H9 (cell line): ENCODE measurements at regions not wholly inside any gene's neighbourhood (a gene's known extent, or its start where the extent isn't known, plus 50 kb on each side); places are given as distances from the start of the nearest gene placed in this dataset.

Experiments used
- DNase-seq: peaks from one replicate; pipeline ENCODE4 v3.0.0-alpha.2; 2017
- H2AFZ ChIP-seq: one replicate; pipeline ENCODE4 v1.6.1; 2013; ENCODE audit warnings: mild to moderate bottlenecking, low read length, control low read depth, moderate library complexity
- H2AK5ac ChIP-seq: 2 replicates; pipeline ENCODE4 v1.6.1; 2013; ENCODE audit warnings: low read length, control low read depth, mixed read lengths; ENCODE audit not compliant: insufficient read length
- H2BK120ac ChIP-seq: one replicate; pipeline ENCODE4 v1.6.1; 2013; ENCODE audit warnings: low read depth, mild to moderate bottlenecking, low read length, control low read depth, inconsistent platforms; ENCODE audit not compliant: poor library complexity, severe bottlenecking
- H2BK12ac ChIP-seq: 2 replicates; pipeline ENCODE4 v1.6.1; 2013; ENCODE audit warnings: low read length, control low read depth, mixed read lengths, low read depth; ENCODE audit not compliant: insufficient read length
- H2BK15ac ChIP-seq: 2 replicates; pipeline ENCODE4 v1.6.1; 2013; ENCODE audit warnings: low read depth, low read length, control low read depth
- H2BK20ac ChIP-seq: one replicate; pipeline ENCODE4 v1.6.1; 2013; ENCODE audit warnings: low read depth, mild to moderate bottlenecking, low read length, control low read depth, inconsistent platforms; ENCODE audit not compliant: poor library complexity, severe bottlenecking
- H2BK5ac ChIP-seq: 2 replicates; pipeline ENCODE4 v1.6.1; 2013; ENCODE audit warnings: low read length, control low read depth, mixed read lengths; ENCODE audit not compliant: insufficient read length
- H3K14ac ChIP-seq: 2 replicates; pipeline ENCODE4 v1.6.1; 2013; ENCODE audit warnings: low read length, control low read depth; ENCODE audit not compliant: insufficient read depth
- H3K18ac ChIP-seq: 2 replicates; pipeline ENCODE4 v1.6.1; 2013; ENCODE audit warnings: low read depth, mild to moderate bottlenecking, mixed read lengths, low read length, control low read depth; ENCODE audit not compliant: insufficient read length
- H3K23ac ChIP-seq: 2 replicates; pipeline ENCODE4 v1.6.1; 2013; ENCODE audit warnings: low read length, control low read depth, mixed read lengths, low read depth; ENCODE audit not compliant: insufficient read length
- H3K23me2 ChIP-seq: 2 replicates; pipeline ENCODE4 v1.6.1; 2013; ENCODE audit warnings: low read depth, mild to moderate bottlenecking, mixed read lengths, low read length, control low read depth; ENCODE audit not compliant: insufficient read length, poor library complexity, severe bottlenecking
- H3K27ac ChIP-seq: 2 replicates; pipeline ENCODE4 v1.5.1; 2013; ENCODE audit warnings: low read length, control low read depth, mixed read lengths, low read depth; ENCODE audit not compliant: insufficient read length
- H3K27me3 ChIP-seq: 2 replicates; pipeline ENCODE4 v1.6.1; 2013; ENCODE audit warnings: low read length, control low read depth, inconsistent platforms; ENCODE audit not compliant: insufficient read depth
- H3K4ac ChIP-seq: 2 replicates; pipeline ENCODE4 v1.6.1; 2013; ENCODE audit warnings: low read depth, mild to moderate bottlenecking, control low read depth, inconsistent platforms, low read length, moderate library complexity
- H3K4me1 ChIP-seq: 2 replicates; pipeline ENCODE4 v1.6.1; 2013; ENCODE audit warnings: low read length, control low read depth, inconsistent platforms; ENCODE audit not compliant: insufficient read depth
- H3K4me2 ChIP-seq: 2 replicates; pipeline ENCODE4 v1.6.1; 2013; ENCODE audit warnings: low read length, control low read depth, mixed read lengths; ENCODE audit not compliant: insufficient read length, insufficient read depth
- H3K56ac ChIP-seq: 2 replicates; pipeline ENCODE4 v1.6.1; 2013; ENCODE audit warnings: low read depth, mild to moderate bottlenecking, mixed read lengths, low read length, control low read depth; ENCODE audit not compliant: insufficient read length
- H3K79me1 ChIP-seq: 2 replicates; pipeline ENCODE4 v1.6.1; 2013; ENCODE audit warnings: low read depth, mild to moderate bottlenecking, moderate library complexity, low read length, control low read depth, inconsistent platforms; ENCODE audit not compliant: insufficient read depth, poor library complexity, severe bottlenecking
- H3K79me2 ChIP-seq: 2 replicates; pipeline ENCODE4 v1.6.1; 2013; ENCODE audit warnings: low read length, control low read depth, inconsistent platforms; ENCODE audit not compliant: insufficient read depth
- H3K9ac ChIP-seq: 2 replicates; pipeline ENCODE4 v1.6.1; 2013; ENCODE audit warnings: low read length, control low read depth, mixed read lengths; ENCODE audit not compliant: insufficient read length; ENCODE audit errors: extremely low read depth
- H3K9me3 ChIP-seq: one replicate; pipeline ENCODE4 v1.6.1; 2013; ENCODE audit warnings: low read depth, low read length, inconsistent platforms; ENCODE audit not compliant: control insufficient read depth
- H3T11ph ChIP-seq: one replicate; pipeline ENCODE4 v1.6.1; 2013; ENCODE audit warnings: mild to moderate bottlenecking, low read length, control low read depth, inconsistent platforms
- H4K20me1 ChIP-seq: one replicate; pipeline ENCODE4 v1.6.1; 2013; ENCODE audit not compliant: control insufficient read depth, insufficient read length, insufficient read depth
- H4K5ac ChIP-seq: 2 replicates; pipeline ENCODE4 v1.6.1; 2013; ENCODE audit warnings: low read depth, mild to moderate bottlenecking, mixed read lengths, low read length, control low read depth; ENCODE audit not compliant: insufficient read length
- H4K8ac ChIP-seq: replicated peaks from 2 replicates; pipeline ENCODE4 v1.6.1; 2013; ENCODE audit warnings: low read length, control low read depth, mixed read lengths, low read depth; ENCODE audit not compliant: insufficient read length
- H4K91ac ChIP-seq: 2 replicates; pipeline ENCODE4 v1.6.1; 2013; ENCODE audit warnings: low read depth, mild to moderate bottlenecking, moderate library complexity, mixed read lengths, low read length, control low read depth; ENCODE audit not compliant: insufficient read length
- H3K27ac Mint-ChIP-seq, 3 experiments: 2 replicates in 2 of 3; 3 replicates in 1 of 3; pipeline ENCODE4 v1.8.0; 2020 to 2021; ENCODE audit warnings: mixed read lengths in 3 of 3, mild to moderate bottlenecking in 1 of 3, moderate library complexity in 1 of 3
- H3K27me3 Mint-ChIP-seq: 2 replicates; pipeline ENCODE4 v1.8.0; 2021; ENCODE audit warnings: low read depth, mild to moderate bottlenecking, moderate library complexity, mixed read lengths
- H3K36me3 Mint-ChIP-seq, 3 experiments: 2 replicates in 2 of 3; 3 replicates in 1 of 3; pipeline ENCODE4 v1.8.0; 2020 to 2021; ENCODE audit warnings: low read depth in 3 of 3, mixed read lengths in 3 of 3; ENCODE audit not compliant: insufficient read depth in 1 of 3
- H3K4me1 Mint-ChIP-seq, 2 experiments: 2 replicates each; pipeline ENCODE4 v1.8.0; 2020; ENCODE audit warnings: mixed read lengths in 2 of 2
- H3K4me3 Mint-ChIP-seq, 2 experiments: 2 replicates in 1 of 2; 3 replicates in 1 of 2; pipeline ENCODE4 v1.8.0; 2020 to 2021; ENCODE audit warnings: mild to moderate bottlenecking in 2 of 2, mixed read lengths in 2 of 2, moderate library complexity in 1 of 2
- H3K9me3 Mint-ChIP-seq, 2 experiments: 2 replicates in 1 of 2; 3 replicates in 1 of 2; pipeline ENCODE4 v1.8.0; 2020; ENCODE audit warnings: mild to moderate bottlenecking in 2 of 2, mixed read lengths in 2 of 2, moderate library complexity in 1 of 2
- WGBS: extraction: QIAGEN DNeasy Blood & Tissue Kit; methylation state at CpG from one replicate; pipeline ENCODE4 v1.1.7; 2013; ENCODE audit warnings: missing lambda C conversion rate, low lambda C conversion rate, mixed read lengths; ENCODE audit not compliant: insufficient read length; ENCODE audit errors: extremely low coverage; 5-methylcytosine and 5-hydroxymethylcytosine counted together
- TF ChIP-seq, protein P1 (sequence below): fragments of 200-600 bp; sonication (generic); conservative IDR thresholded peaks from 3 replicates; pipeline ENCODE4 v1.8.0; 2021; ENCODE audit warnings: antibody characterized with exemption, mild to moderate bottlenecking

DNA sequence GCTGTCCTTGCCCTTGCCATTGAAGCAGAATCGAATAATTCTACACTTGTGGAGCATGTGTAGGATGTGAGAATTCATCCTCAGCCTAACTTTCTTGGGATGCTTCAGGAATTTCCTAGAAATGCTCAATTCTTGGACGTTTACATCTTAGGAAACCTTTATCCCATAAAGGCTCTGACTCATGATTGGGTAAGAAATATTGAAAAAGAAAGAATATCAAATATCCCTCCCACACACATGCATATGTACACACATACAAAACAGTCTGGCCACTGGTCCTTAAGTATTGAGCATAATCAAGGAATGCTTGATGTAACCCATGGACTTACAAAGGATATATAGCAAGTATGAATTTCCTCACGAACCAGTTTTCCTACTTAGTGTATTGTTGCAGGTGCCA is 83.9 kb upstream of the IPO9 start:
- WGBS: no CpG with 5 or more reads among the region's 3 CpGs
- Histone ChIP-seq H3K79me2 (no peaks in the 10 kb centered on the region; the same call in 1 of the 2 replicates), H4K20me1 (no peaks in the 10 kb centered on the region), H3K27ac (no peak overlapping the region), H3K4me2 (no peak overlapping the region), H3K4ac (no peak overlapping the region), H2BK120ac (no peak overlapping the region), H3K9me3 (no peaks in the 10 kb centered on the region), H3K56ac (no peak overlapping the region), H4K91ac (no peak overlapping the region), H3K9ac (no peak overlapping the region), H2BK20ac (no peak overlapping the region), H3K18ac (no peak overlapping the region), H2AK5ac (no peak overlapping the region), H3K14ac (no peak overlapping the region), H3K4me1 (peaks cover 10% of the 10 kb centered on the region; the same call in 1 of the 2 replicates), H3K23ac (no peak overlapping the region), H2BK5ac (no peak overlapping the region), H2BK15ac (no peak overlapping the region), H3T11ph (no peak overlapping the region), H3K23me2 (peaks cover 10% of the 10 kb centered on the region), H2AFZ (no peak overlapping the region), H4K8ac (no peak overlapping the region), H2BK12ac (no peak overlapping the region), H4K5ac (no peak overlapping the region), H3K79me1 (no peaks in the 10 kb centered on the region), H3K27me3 (no peaks in the 10 kb centered on the region)
- Mint-ChIP-seq H3K36me3 (no peaks in the 10 kb centered on the region; a peak in 2 of 7 replicates), H3K27me3 (no peaks in the 10 kb centered on the region; the same call in 1 of the 2 replicates), H3K4me1 (peaks cover 35 to 61% of the 10 kb centered on the region in 2 experiments), H3K4me3 (no peak overlapping the region), H3K27ac (no peak overlapping the region), H3K9me3 (no peaks in the 10 kb centered on the region)
- TF ChIP-seq, protein P1, sequence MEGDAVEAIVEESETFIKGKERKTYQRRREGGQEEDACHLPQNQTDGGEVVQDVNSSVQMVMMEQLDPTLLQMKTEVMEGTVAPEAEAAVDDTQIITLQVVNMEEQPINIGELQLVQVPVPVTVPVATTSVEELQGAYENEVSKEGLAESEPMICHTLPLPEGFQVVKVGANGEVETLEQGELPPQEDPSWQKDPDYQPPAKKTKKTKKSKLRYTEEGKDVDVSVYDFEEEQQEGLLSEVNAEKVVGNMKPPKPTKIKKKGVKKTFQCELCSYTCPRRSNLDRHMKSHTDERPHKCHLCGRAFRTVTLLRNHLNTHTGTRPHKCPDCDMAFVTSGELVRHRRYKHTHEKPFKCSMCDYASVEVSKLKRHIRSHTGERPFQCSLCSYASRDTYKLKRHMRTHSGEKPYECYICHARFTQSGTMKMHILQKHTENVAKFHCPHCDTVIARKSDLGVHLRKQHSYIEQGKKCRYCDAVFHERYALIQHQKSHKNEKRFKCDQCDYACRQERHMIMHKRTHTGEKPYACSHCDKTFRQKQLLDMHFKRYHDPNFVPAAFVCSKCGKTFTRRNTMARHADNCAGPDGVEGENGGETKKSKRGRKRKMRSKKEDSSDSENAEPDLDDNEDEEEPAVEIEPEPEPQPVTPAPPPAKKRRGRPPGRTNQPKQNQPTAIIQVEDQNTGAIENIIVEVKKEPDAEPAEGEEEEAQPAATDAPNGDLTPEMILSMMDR: no peak
- no peak for DNase-seq
